ENCODE measurements at regions not wholly inside any gene's neighbourhood (a gene's known extent, or its start where the extent isn't known, plus 50 kb on each side); places are given as distances from the start of the nearest gene placed in this dataset.

- H3K36me3 ChIP-seq (ENCODE audit: insufficient read depth, low read length) = no peaks in the 10 kb centered on the region
- no peaks in the 10 kb centered on the region for H3K9me3 ChIP-seq (ENCODE audit: low read depth, low read length)
- DNase-seq (ENCODE audit: low read depth, low spot score) = no peak
- no peak overlapping the region for H3K4me3 ChIP-seq
- no peak overlapping the region for H3K9ac ChIP-seq (ENCODE audit: insufficient read length)
- H3K27ac ChIP-seq = no peak overlapping the region
- no peak for TF ChIP-seq EZH2 (IDR thresholded peaks at IDR 0.05)
- TF ChIP-seq FOXP2 (optimal IDR thresholded peaks at IDR 0.05; ENCODE audit: control extremely low read depth, extremely low read length, insufficient read depth) = no peak
- TF ChIP-seq POLR2AphosphoS5 (IDR thresholded peaks at IDR 0.05; ENCODE audit: borderline replicate concordance, low read depth, low read length) = no peak
Measured at GRCh38 chr6:6420107-6420506, 99.6 kb upstream of the F13A1 start.

DNA sequence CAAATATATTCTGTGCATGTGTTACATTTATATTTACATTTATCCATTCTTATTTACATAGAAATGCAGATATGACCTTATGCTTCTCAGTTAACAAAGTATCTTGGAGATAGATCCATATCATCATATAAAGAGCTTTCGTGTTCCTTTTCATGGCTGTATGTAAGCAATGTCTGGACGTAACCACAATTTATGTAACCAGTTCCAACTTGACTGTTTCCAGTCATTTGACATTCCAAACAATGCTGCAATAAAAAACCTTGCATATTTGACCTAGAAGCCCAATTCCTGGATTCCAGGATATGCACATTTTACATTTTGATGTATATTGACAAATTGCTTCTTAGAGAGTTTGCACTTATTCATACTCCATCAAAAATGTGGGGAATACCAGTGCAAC, 113.7 kb upstream of the F13A1 start:
- H3K9me3 ChIP-seq (ENCODE audit: low read depth, low read length) = no peaks in the 10 kb centered on the region
- H3K4me3 ChIP-seq = no peak overlapping the region
- DNase-seq (ENCODE audit: low read depth, low spot score) = no peak
- TF ChIP-seq POLR2AphosphoS5 (IDR thresholded peaks at IDR 0.05; ENCODE audit: borderline replicate concordance, low read depth, low read length) = no peak
- no peak for TF ChIP-seq EZH2 (IDR thresholded peaks at IDR 0.05)
- no peak for TF ChIP-seq FOXP2 (optimal IDR thresholded peaks at IDR 0.05; ENCODE audit: control extremely low read depth, extremely low read length, insufficient read depth)
- no peak overlapping the region for H3K27ac ChIP-seq
- no peak overlapping the region for H3K9ac ChIP-seq (ENCODE audit: insufficient read length)
- H3K36me3 ChIP-seq (ENCODE audit: insufficient read depth, low read length) = no peaks in the 10 kb centered on the region

- Histone ChIP-seq H3K4me3 (no peak overlapping the region), H3K9ac (ENCODE audit: insufficient read length) (no peak overlapping the region), H3K27ac (no peak overlapping the region), H3K36me3 (ENCODE audit: insufficient read depth, low read length) (no peaks in the 10 kb centered on the region), H3K9me3 (ENCODE audit: low read depth, low read length) (no peaks in the 10 kb centered on the region)
- DNase-seq (ENCODE audit: low read depth, low spot score) = no peak
- TF ChIP-seq FOXP2 (optimal IDR thresholded peaks at IDR 0.05; ENCODE audit: control extremely low read depth, extremely low read length, insufficient read depth) (no peak), POLR2AphosphoS5 (IDR thresholded peaks at IDR 0.05; ENCODE audit: borderline replicate concordance, low read depth, low read length) (no peak), EZH2 (IDR thresholded peaks at IDR 0.05) (no peak)
Measured at GRCh38 chr6:6434723-6435122, 114.3 kb upstream of the F13A1 start.

- H3K9me3 ChIP-seq (ENCODE audit: low read depth, low read length) = no peaks in the 10 kb centered on the region
- no peak for TF ChIP-seq POLR2AphosphoS5 (IDR thresholded peaks at IDR 0.05; ENCODE audit: borderline replicate concordance, low read depth, low read length)
- TF ChIP-seq EZH2 (IDR thresholded peaks at IDR 0.05) = no peak
- TF ChIP-seq FOXP2 (optimal IDR thresholded peaks at IDR 0.05; ENCODE audit: control extremely low read depth, extremely low read length, insufficient read depth) = no peak
- no peaks in the 10 kb centered on the region for H3K36me3 ChIP-seq (ENCODE audit: insufficient read depth, low read length)
- no peak overlapping the region for H3K27ac ChIP-seq
- H3K4me3 ChIP-seq = no peak overlapping the region
- no peak for DNase-seq (ENCODE audit: low read depth, low spot score)
- H3K9ac ChIP-seq (ENCODE audit: insufficient read length) = no peak overlapping the region
Measured at GRCh38 chr6:6436366-6436765, 115.9 kb upstream of the F13A1 start.

GRCh38 chr6:6436946-6437345, 116.5 kb upstream of the F13A1 start:
- Histone ChIP-seq H3K4me3 (no peak overlapping the region), H3K9ac (ENCODE audit: insufficient read length) (no peak overlapping the region), H3K27ac (no peak overlapping the region), H3K9me3 (ENCODE audit: low read depth, low read length) (no peaks in the 10 kb centered on the region), H3K36me3 (ENCODE audit: insufficient read depth, low read length) (no peaks in the 10 kb centered on the region)
- TF ChIP-seq EZH2 (IDR thresholded peaks at IDR 0.05) (no peak), FOXP2 (optimal IDR thresholded peaks at IDR 0.05; ENCODE audit: control extremely low read depth, extremely low read length, insufficient read depth) (no peak), POLR2AphosphoS5 (IDR thresholded peaks at IDR 0.05; ENCODE audit: borderline replicate concordance, low read depth, low read length) (no peak)
- no peak for DNase-seq (ENCODE audit: low read depth, low spot score)

DNA sequence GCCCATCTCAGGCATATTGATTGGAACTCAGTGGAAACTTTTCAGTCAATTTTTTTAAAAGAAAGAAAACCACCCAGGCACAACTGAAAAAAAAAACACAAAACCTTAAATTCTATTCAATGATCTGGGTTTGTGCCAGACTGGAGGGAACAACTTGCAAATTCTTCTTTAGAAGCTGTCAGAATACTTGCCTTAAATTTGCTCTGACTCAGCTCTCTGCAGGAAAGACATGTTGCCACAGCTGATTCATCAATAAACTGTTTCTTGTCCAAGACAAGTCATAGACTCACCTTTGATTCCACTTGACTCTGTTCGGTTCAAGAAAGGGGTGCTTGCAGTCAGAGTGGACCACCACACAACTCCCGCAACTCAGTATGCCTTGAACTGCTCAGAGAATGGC, 117.8 kb upstream of the F13A1 start:
- no peaks in the 10 kb centered on the region for H3K9me3 ChIP-seq (ENCODE audit: low read depth, low read length)
- no peak for DNase-seq (ENCODE audit: low read depth, low spot score)
- H3K27ac ChIP-seq = no peak overlapping the region
- H3K4me3 ChIP-seq = no peak overlapping the region
- no peak overlapping the region for H3K9ac ChIP-seq (ENCODE audit: insufficient read length)
- no peak for TF ChIP-seq FOXP2 (optimal IDR thresholded peaks at IDR 0.05; ENCODE audit: control extremely low read depth, extremely low read length, insufficient read depth)
- TF ChIP-seq POLR2AphosphoS5 (IDR thresholded peaks at IDR 0.05; ENCODE audit: borderline replicate concordance, low read depth, low read length) = no peak
- TF ChIP-seq EZH2 (IDR thresholded peaks at IDR 0.05) = no peak
- no peaks in the 10 kb centered on the region for H3K36me3 ChIP-seq (ENCODE audit: insufficient read depth, low read length)

- no peak overlapping the region for H3K9ac ChIP-seq (ENCODE audit: insufficient read length)
Measured at GRCh38 chr6:6439778-6440177, 119.3 kb upstream of the F13A1 start.

GRCh38 chr6:6452002-6452401, 131.5 kb upstream of the F13A1 start:
- Histone ChIP-seq H3K9ac (ENCODE audit: insufficient read length) (no peak overlapping the region), H3K27ac (no peak overlapping the region), H3K36me3 (ENCODE audit: insufficient read depth, low read length) (no peaks in the 10 kb centered on the region), H3K9me3 (ENCODE audit: low read depth, low read length) (no peaks in the 10 kb centered on the region), H3K4me3 (no peak overlapping the region)
- TF ChIP-seq FOXP2 (optimal IDR thresholded peaks at IDR 0.05; ENCODE audit: control extremely low read depth, extremely low read length, insufficient read depth) = no peak
- no peak for TF ChIP-seq EZH2 (IDR thresholded peaks at IDR 0.05)
- no peak for TF ChIP-seq POLR2AphosphoS5 (IDR thresholded peaks at IDR 0.05; ENCODE audit: borderline replicate concordance, low read depth, low read length)
- no peak for DNase-seq (ENCODE audit: low read depth, low spot score)

More at GRCh38 chr6:6439778-6440177, 119.3 kb upstream of the F13A1 start:
- Histone ChIP-seq H3K4me3 (no peak overlapping the region), H3K27ac (no peak overlapping the region), H3K9me3 (ENCODE audit: low read depth, low read length) (no peaks in the 10 kb centered on the region), H3K36me3 (ENCODE audit: insufficient read depth, low read length) (no peaks in the 10 kb centered on the region)
- TF ChIP-seq FOXP2 (optimal IDR thresholded peaks at IDR 0.05; ENCODE audit: control extremely low read depth, extremely low read length, insufficient read depth) = no peak
- no peak for TF ChIP-seq EZH2 (IDR thresholded peaks at IDR 0.05)
- TF ChIP-seq POLR2AphosphoS5 (IDR thresholded peaks at IDR 0.05; ENCODE audit: borderline replicate concordance, low read depth, low read length) = no peak
- DNase-seq (ENCODE audit: low read depth, low spot score) = no peak

DNA sequence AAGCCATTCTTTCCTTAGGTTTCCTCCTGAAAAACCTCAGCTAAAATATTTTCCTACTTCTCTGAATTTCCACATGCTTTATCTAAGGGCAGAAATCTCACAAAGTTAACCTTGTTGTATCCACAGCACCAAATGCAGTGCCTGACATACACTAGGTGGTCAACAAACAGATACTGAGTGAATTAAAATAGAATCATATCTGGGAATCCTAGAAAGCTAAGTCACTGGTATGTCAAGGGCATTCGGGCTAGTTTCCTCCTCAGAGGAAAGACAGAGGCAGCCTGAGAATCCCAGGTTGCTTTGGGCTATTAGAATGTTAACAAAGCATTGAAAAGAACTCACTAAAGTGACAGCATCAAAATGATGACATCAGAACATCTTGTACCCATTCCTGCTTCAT, 132.7 kb upstream of the F13A1 start:
- Histone ChIP-seq H3K36me3 (ENCODE audit: insufficient read depth, low read length) (no peaks in the 10 kb centered on the region), H3K4me3 (no peak overlapping the region), H3K9me3 (ENCODE audit: low read depth, low read length) (no peaks in the 10 kb centered on the region), H3K9ac (ENCODE audit: insufficient read length) (no peak overlapping the region), H3K27ac (no peak overlapping the region)
- no peak for TF ChIP-seq POLR2AphosphoS5 (IDR thresholded peaks at IDR 0.05; ENCODE audit: borderline replicate concordance, low read depth, low read length)
- TF ChIP-seq FOXP2 (optimal IDR thresholded peaks at IDR 0.05; ENCODE audit: control extremely low read depth, extremely low read length, insufficient read depth) = no peak
- no peak for TF ChIP-seq EZH2 (IDR thresholded peaks at IDR 0.05)
- no peak for DNase-seq (ENCODE audit: low read depth, low spot score)

All from SK-N-MC (cell line).